ENCODE measurements at regions not wholly inside any gene's neighbourhood (a gene's known extent, or its start where the extent isn't known, plus 50 kb on each side); places are given as distances from the start of the nearest gene placed in this dataset.

GRCh38 chr6:74577619-74578018 is 628.2 kb downstream of the COL12A1 start:
- TF ChIP-seq POLR2AphosphoS5 (IDR thresholded peaks at IDR 0.05) (no peak), CTCF (IDR thresholded peaks at IDR 0.05) (no peak), POLR2A (IDR thresholded peaks at IDR 0.05) (no peak)
